SK-N-SH (cell line): ENCODE measurements at regions not wholly inside any gene's neighbourhood (a gene's known extent, or its start where the extent isn't known, plus 50 kb on each side); places are given as distances from the start of the nearest gene placed in this dataset.
A peak's percentile ranks its signal among the peaks of the same experiment; 100 is the strongest.

Source experiments
- CTCF ChIA-PET: fragments of 300-600, 350-600 bp; formaldehyde crosslinking; extraction: SDS; loops from one replicate; lab custom pipeline; 2021; lab: Yijun Ruan, JAX
- POLR2A ChIA-PET: fragments of 350-600 bp; sonication (Branson Sonifier 250); formaldehyde crosslinking; extraction: SDS; loops from one replicate; lab custom pipeline; 2020; ENCODE audit warnings: antibody characterized with exemption, inconsistent platforms; lab: Yijun Ruan, JAX
- DNase-seq: peaks from one replicate; pipeline ENCODE4 v3.0.0; 2012
- H2AFZ ChIP-seq: fragments of 200-600 bp; sonication (generic); 2 replicates; pipeline ENCODE4 v1.8.1; 2016; ENCODE audit warnings: antibody characterized with exemption, mild to moderate bottlenecking, low read depth
- H3F3A ChIP-seq: fragments of 200-600 bp; sonication (generic); replicated peaks from 2 replicates; pipeline ENCODE3; 2016; ENCODE audit warnings: antibody characterized with exemption, mild to moderate bottlenecking; ENCODE audit not compliant: insufficient read depth
- H3K27ac ChIP-seq, 2 experiments: fragments of 200-500 bp in 1 of 2; fragments of 200-600 bp in 1 of 2; sonication (Bioruptor generic) in 1 of 2; sonication (generic), shearing (Covaris generic) in 1 of 2; 2 replicates each; pipeline versions ENCODE4 v1.5.1 to v1.6.1; 2014 to 2016; ENCODE audit warnings: low read depth in 2 of 2, inconsistent platforms in 1 of 2, low read length in 1 of 2, mild to moderate bottlenecking in 1 of 2, mixed read lengths in 1 of 2
- H3K27me3 ChIP-seq: fragments of 200-600 bp; sonication (generic), shearing (Covaris generic); 2 replicates; pipeline ENCODE4 v1.6.1; 2016; ENCODE audit warnings: mixed run types; ENCODE audit not compliant: insufficient read depth
- H3K36me3 ChIP-seq, 2 experiments: fragments of 200-500 bp in 1 of 2; fragments of 200-600 bp in 1 of 2; sonication (Bioruptor generic) in 1 of 2; sonication (generic) in 1 of 2; replicated peaks in 1 of 2; 2 replicates each; pipeline versions ENCODE3 to v1.5.1; 2014 to 2016; ENCODE audit warnings: low read length in 1 of 2, mild to moderate bottlenecking in 1 of 2; ENCODE audit not compliant: insufficient read depth in 2 of 2, control insufficient read depth in 1 of 2
- H3K4me1 ChIP-seq, 2 experiments: fragments of 200-500 bp in 1 of 2; fragments of 200-600 bp in 1 of 2; sonication (Bioruptor generic) in 1 of 2; sonication (generic), shearing (Covaris generic) in 1 of 2; 2 replicates each; pipeline versions ENCODE4 v1.5.1 to v1.6.1; 2014 to 2016; ENCODE audit warnings: low read depth in 1 of 2, low read length in 1 of 2, mixed run types in 1 of 2; ENCODE audit not compliant: insufficient read depth in 2 of 2, control insufficient read depth in 1 of 2
- H3K4me2 ChIP-seq: fragments of 200-600 bp; sonication (generic), shearing (Covaris generic); 2 replicates; pipeline ENCODE4 v1.6.1; 2017; ENCODE audit warnings: mixed run types
- H3K4me3 ChIP-seq, 2 experiments: fragments of 200-500 bp in 1 of 2; fragments of 200-600 bp in 1 of 2; sonication (Bioruptor generic) in 1 of 2; sonication (generic), shearing (Covaris generic) in 1 of 2; 2 replicates each; pipeline versions ENCODE4 v1.5.1 to v1.8.1; 2014 to 2016; ENCODE audit warnings: low read depth in 2 of 2, inconsistent platforms in 1 of 2, low read length in 1 of 2, mild to moderate bottlenecking in 1 of 2, mixed read lengths in 1 of 2, moderate library complexity in 1 of 2
- H3K79me2 ChIP-seq: fragments of 200-600 bp; sonication (generic); 2 replicates; pipeline ENCODE4 v1.8.1; 2017; ENCODE audit warnings: mild to moderate bottlenecking; ENCODE audit not compliant: insufficient read depth
- H3K9ac ChIP-seq: fragments of 200-600 bp; sonication (generic); 2 replicates; pipeline ENCODE4 v1.6.1; 2017; ENCODE audit warnings: mixed run types
- H3K9me2 ChIP-seq: fragments of 200-600 bp; sonication (generic); 2 replicates; pipeline ENCODE4 v1.6.1; 2017; ENCODE audit warnings: mixed run types
- H3K9me3 ChIP-seq: fragments of 200-600 bp; sonication (generic); 2 replicates; pipeline ENCODE4 v1.6.1; 2017; ENCODE audit warnings: mixed run types, mild to moderate bottlenecking, moderate library complexity
- H4K20me1 ChIP-seq: fragments of 200-600 bp; sonication (generic); 2 replicates; pipeline ENCODE4 v1.6.1; 2017; ENCODE audit warnings: mild to moderate bottlenecking, mixed run types; ENCODE audit not compliant: insufficient read depth
- EP300 ChIP-seq, 2 experiments: IDR thresholded peaks; 2 replicates each; pipeline versions ENCODE4 v1.4.0 to v1.6.1; 2012; ENCODE audit warnings: borderline replicate concordance in 1 of 2, low read depth in 1 of 2, low read length in 1 of 2
- FOSL2 ChIP-seq: IDR thresholded peaks from 2 replicates; pipeline ENCODE4 v1.4.0; 2012; ENCODE audit warnings: low read depth, mild to moderate bottlenecking, moderate library complexity, borderline replicate concordance
- FOXJ3 ChIP-seq: sonication (generic); formaldehyde crosslinking; IDR thresholded peaks from 2 replicates; pipeline ENCODE4 v1.5.1; 2020; ENCODE audit warnings: mild to moderate bottlenecking, missing genetic modification reagents
- FOXM1 ChIP-seq: IDR thresholded peaks from 2 replicates; pipeline ENCODE4 v1.4.0; 2012; ENCODE audit warnings: low read depth, mild to moderate bottlenecking
- MEF2A ChIP-seq: IDR thresholded peaks from 2 replicates; pipeline ENCODE4 v1.4.0; 2012; ENCODE audit warnings: low read depth, borderline replicate concordance
- NFIC ChIP-seq: IDR thresholded peaks from 2 replicates; pipeline ENCODE4 v1.4.0; 2012; ENCODE audit warnings: borderline replicate concordance
- RAD21 ChIP-seq: IDR thresholded peaks from 2 replicates; pipeline ENCODE4 v1.6.1; 2012; ENCODE audit warnings: mild to moderate bottlenecking, low read length
- RCOR1 ChIP-seq: fragments of 150-350 bp; IDR thresholded peaks from 2 replicates; pipeline ENCODE4 v1.6.1; 2017; ENCODE audit warnings: antibody characterized with exemption, low read length
- RXRA ChIP-seq: IDR thresholded peaks from 2 replicates; pipeline ENCODE4 v1.4.0; 2012; ENCODE audit warnings: low read depth, mild to moderate bottlenecking, borderline replicate concordance
- SMC3 ChIP-seq: IDR thresholded peaks from 2 replicates; pipeline ENCODE4 v1.6.1; 2012; ENCODE audit warnings: low read depth, low read length, improper control_type of control experiment
- TCF12 ChIP-seq: IDR thresholded peaks from 2 replicates; pipeline ENCODE4 v1.4.0; 2012
- YY1 ChIP-seq: IDR thresholded peaks from 2 replicates; pipeline ENCODE4 v1.4.0; 2012; ENCODE audit warnings: low read depth, mild to moderate bottlenecking
- WGBS: methylation state at CpG from one replicate; pipeline ENCODE4 v1.1.6; 2017; ENCODE audit warnings: low lambda C conversion rate; 5-methylcytosine and 5-hydroxymethylcytosine counted together
- TF ChIP-seq, protein P1 (sequence below): IDR thresholded peaks from 2 replicates; pipeline ENCODE4 v1.4.0; 2012; ENCODE audit warnings: low read depth
- TF ChIP-seq, protein P2 (sequence below): IDR thresholded peaks from 2 replicates; pipeline ENCODE4; 2012
- TF ChIP-seq, protein P3 (sequence below): fragments of 150-350 bp; IDR thresholded peaks from 2 replicates; pipeline ENCODE4 v1.6.1; 2017; ENCODE audit warnings: antibody characterized with exemption, low read length, low read depth, borderline replicate concordance
- TF ChIP-seq, protein P4 (sequence below): IDR thresholded peaks from 2 replicates; pipeline ENCODE4 v1.4.0; 2012; ENCODE audit warnings: low read depth, borderline replicate concordance
- TF ChIP-seq, protein P5 (sequence below): fragments of 150-350 bp; IDR thresholded peaks from 2 replicates; pipeline ENCODE4 v1.6.1; 2016; ENCODE audit warnings: mild to moderate bottlenecking, low read depth, low read length

DNA sequence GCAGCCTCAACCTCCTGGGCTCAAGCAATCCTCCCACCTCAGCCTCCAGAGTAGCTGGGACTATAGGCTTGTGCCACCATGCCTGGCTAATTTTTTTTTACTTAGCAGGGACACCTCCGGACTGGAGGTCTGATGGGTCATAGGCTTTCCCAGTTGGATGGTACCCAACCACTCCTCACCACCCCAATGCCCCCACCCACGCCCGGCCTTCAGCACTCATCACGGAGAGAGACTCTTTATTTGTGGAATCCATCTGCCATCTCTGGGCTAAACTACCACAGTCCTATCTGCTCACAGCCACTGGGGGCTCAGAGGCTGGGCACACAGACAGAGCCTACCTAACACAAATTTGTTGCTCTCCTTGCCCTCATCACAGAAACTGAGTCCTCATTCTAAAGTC, 58.3 kb upstream of the STXBP1 start:
- H3K36me3 ChIP-seq = peaks cover 2 to 28% of the 10 kb centered on the region in 2 experiments
- ChIA-PET CTCF (no interaction called here), POLR2A (no interaction called here)
- TF ChIP-seq, protein P1, sequence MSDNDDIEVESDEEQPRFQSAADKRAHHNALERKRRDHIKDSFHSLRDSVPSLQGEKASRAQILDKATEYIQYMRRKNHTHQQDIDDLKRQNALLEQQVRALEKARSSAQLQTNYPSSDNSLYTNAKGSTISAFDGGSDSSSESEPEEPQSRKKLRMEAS = no peak
- H3K79me2 ChIP-seq = peaks cover 100% of the 10 kb centered on the region
- WGBS = 89% methylated on average over 4 of the region's 4 CpGs
- no peak overlapping the region for H3K4me3 ChIP-seq
- no peaks in the 10 kb centered on the region for H3K9me2 ChIP-seq
- H3F3A ChIP-seq = peaks cover 34% of the 10 kb centered on the region
- H3K4me2 ChIP-seq = no peak overlapping the region; the same call in 1 of the 2 replicates
- peaks cover 67% of the 10 kb centered on the region for H4K20me1 ChIP-seq
- no peaks in the 10 kb centered on the region for H3K27me3 ChIP-seq
- no peak overlapping the region for H2AFZ ChIP-seq
- H3K9ac ChIP-seq = no peak overlapping the region
- H3K4me1 ChIP-seq = peaks cover 29 to 59% of the 10 kb centered on the region in 2 experiments; a peak in 3 of 4 replicates
- no peaks in the 10 kb centered on the region for H3K9me3 ChIP-seq
- DNase-seq = no peak
- peak overlapping the region in 1 of 2 experiments; percentile 94; a peak in 1 of 4 replicates for H3K27ac ChIP-seq

DNA sequence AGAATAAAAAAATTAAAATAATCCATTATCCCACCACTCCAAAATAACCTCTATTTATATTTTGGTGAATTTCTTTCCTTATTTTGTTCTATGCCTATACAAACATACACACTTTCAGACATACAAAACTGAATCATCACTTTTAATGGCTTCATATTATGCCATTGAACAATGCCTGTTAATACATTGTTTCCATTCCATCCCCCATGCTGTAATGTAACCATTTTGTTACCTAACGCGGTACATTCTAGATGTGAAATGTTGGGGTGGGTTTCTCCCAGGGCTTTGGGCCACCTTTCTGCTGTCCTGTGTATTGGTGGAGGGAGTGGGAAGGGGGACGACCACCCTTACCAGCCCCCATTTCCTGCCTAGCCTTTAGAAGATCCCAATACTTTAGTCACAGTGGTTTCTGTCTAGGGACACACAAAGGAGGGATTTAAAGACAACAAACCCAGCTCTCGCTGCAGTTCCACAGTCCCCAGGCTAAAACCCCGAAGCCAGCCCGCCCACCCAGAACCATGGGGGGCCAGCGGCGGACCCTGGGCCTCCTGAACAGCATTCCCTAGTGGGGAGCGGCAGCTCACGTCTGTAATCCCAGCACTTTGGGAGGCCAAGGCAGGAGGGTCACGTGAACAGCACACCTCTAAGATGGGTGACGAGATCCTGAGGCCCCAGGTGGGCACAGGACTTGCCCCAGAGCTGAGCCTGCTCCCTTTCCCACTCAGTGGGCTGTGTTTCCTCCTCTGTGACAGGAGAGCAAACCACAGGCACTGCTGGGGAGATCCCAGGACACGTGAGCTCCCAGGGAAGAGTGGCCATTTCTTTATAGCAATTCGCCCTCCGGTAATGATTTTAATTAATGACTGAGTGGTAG, 56.9 kb upstream of the STXBP1 start:
- Histone ChIP-seq H3F3A (peaks cover 38% of the 10 kb centered on the region), H2AFZ (no peak overlapping the region), H3K36me3 (peaks cover 8 to 38% of the 10 kb centered on the region in 2 experiments), H3K9ac (peak overlapping the region; percentile 70), H3K9me3 (no peaks in the 10 kb centered on the region), H3K27ac (peak overlapping the region; percentile 65 to 94), H3K4me3 (peak overlapping the region in 1 of 2 experiments; percentile 50; a peak in 2 of 4 replicates), H3K9me2 (no peaks in the 10 kb centered on the region), H3K4me1 (peaks cover 33 to 58% of the 10 kb centered on the region in 2 experiments; a peak in 3 of 4 replicates), H3K27me3 (no peaks in the 10 kb centered on the region), H3K79me2 (peaks cover 100% of the 10 kb centered on the region), H4K20me1 (peaks cover 58% of the 10 kb centered on the region), H3K4me2 (peak overlapping the region; percentile 80)
- WGBS = 83% methylated on average over 13 of the region's 15 CpGs
- DNase-seq = no peak
- CTCF ChIA-PET = interaction anchor here (1.2 to 1.8 kb wide), 3 partner anchors 13 to 179 kb away, joined by 3 to 4 read pairs (median 4); no protein-coding TSS in a partner anchor
- TF ChIP-seq MEF2A (no peak), YY1 (no peak), RAD21 (no peak), EP300 (IDR thresholded peaks at IDR 0.05; ENCODE audit: borderline replicate concordance in 1 of 2, low read depth in 1 of 2, low read length in 1 of 2) (no peak), TCF12 (no peak), FOXJ3 (CRISPR knock-in tag) (no peak), NFIC (no peak), FOXM1 (no peak), RXRA (no peak), FOSL2 (no peak), SMC3 (no peak), RCOR1 (no peak)
- TF ChIP-seq, protein P1 = no peak
- TF ChIP-seq, protein P2, sequence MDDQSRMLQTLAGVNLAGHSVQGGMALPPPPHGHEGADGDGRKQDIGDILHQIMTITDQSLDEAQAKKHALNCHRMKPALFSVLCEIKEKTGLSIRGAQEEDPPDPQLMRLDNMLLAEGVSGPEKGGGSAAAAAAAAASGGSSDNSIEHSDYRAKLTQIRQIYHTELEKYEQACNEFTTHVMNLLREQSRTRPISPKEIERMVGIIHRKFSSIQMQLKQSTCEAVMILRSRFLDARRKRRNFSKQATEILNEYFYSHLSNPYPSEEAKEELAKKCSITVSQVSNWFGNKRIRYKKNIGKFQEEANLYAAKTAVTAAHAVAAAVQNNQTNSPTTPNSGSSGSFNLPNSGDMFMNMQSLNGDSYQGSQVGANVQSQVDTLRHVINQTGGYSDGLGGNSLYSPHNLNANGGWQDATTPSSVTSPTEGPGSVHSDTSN = no peak
- TF ChIP-seq, protein P3, sequence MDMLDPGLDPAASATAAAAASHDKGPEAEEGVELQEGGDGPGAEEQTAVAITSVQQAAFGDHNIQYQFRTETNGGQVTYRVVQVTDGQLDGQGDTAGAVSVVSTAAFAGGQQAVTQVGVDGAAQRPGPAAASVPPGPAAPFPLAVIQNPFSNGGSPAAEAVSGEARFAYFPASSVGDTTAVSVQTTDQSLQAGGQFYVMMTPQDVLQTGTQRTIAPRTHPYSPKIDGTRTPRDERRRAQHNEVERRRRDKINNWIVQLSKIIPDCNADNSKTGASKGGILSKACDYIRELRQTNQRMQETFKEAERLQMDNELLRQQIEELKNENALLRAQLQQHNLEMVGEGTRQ = no peak
- TF ChIP-seq, protein P4, sequence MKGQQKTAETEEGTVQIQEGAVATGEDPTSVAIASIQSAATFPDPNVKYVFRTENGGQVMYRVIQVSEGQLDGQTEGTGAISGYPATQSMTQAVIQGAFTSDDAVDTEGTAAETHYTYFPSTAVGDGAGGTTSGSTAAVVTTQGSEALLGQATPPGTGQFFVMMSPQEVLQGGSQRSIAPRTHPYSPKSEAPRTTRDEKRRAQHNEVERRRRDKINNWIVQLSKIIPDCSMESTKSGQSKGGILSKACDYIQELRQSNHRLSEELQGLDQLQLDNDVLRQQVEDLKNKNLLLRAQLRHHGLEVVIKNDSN = no peak
- TF ChIP-seq, protein P5, sequence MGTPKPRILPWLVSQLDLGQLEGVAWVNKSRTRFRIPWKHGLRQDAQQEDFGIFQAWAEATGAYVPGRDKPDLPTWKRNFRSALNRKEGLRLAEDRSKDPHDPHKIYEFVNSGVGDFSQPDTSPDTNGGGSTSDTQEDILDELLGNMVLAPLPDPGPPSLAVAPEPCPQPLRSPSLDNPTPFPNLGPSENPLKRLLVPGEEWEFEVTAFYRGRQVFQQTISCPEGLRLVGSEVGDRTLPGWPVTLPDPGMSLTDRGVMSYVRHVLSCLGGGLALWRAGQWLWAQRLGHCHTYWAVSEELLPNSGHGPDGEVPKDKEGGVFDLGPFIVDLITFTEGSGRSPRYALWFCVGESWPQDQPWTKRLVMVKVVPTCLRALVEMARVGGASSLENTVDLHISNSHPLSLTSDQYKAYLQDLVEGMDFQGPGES = no peak
- POLR2A ChIA-PET = interaction anchor here (1.6 kb wide), 1 partner anchor 35 kb away, joined by 3 read pairs; no protein-coding TSS in a partner anchor
